Fibroblast of lung (primary cell): ENCODE measurements at regions not wholly inside any gene's neighbourhood (a gene's known extent, or its start where the extent isn't known, plus 50 kb on each side); places are given as distances from the start of the nearest gene placed in this dataset.
"Not testable (repeated sequence)": the region's sequence is repeated elsewhere in the genome, so short reads cannot be mapped to it uniquely, and the experiment has no call there.

ENCODE experiments used
- DNase-seq, 2 donors: peaks; one replicate each; pipeline versions ENCODE4 v3.0.0 to v3.0.0-alpha.2; 2010; ENCODE audit warnings: low read depth in 2 of 2
- H2AFZ ChIP-seq: 2 replicates; pipeline ENCODE4 v1.5.1; 2012; ENCODE audit warnings: low read length, control low read depth, inconsistent platforms
- H3K27ac ChIP-seq: 2 replicates; pipeline ENCODE4 v1.5.1; 2011; ENCODE audit warnings: low read length, control low read depth; ENCODE audit not compliant: insufficient read depth
- H3K27me3 ChIP-seq: 2 replicates; pipeline ENCODE4 v1.5.1; 2011; ENCODE audit warnings: mild to moderate bottlenecking, low read length; ENCODE audit not compliant: control insufficient read depth, insufficient read depth
- H3K36me3 ChIP-seq: 2 replicates; pipeline ENCODE4 v1.5.1; 2011; ENCODE audit warnings: low read length; ENCODE audit not compliant: control insufficient read depth, insufficient read depth
- H3K4me1 ChIP-seq: 2 replicates; pipeline ENCODE4 v1.5.1; 2011; ENCODE audit warnings: low read length; ENCODE audit not compliant: control insufficient read depth, insufficient read depth; ENCODE audit errors: extremely low read depth
- H3K4me2 ChIP-seq: 2 replicates; pipeline ENCODE4 v1.5.1; 2011; ENCODE audit warnings: low read length, control low read depth; ENCODE audit not compliant: insufficient read depth; ENCODE audit errors: extremely low read depth
- H3K4me3 ChIP-seq, 4 experiments: fragments of 200-600 bp in 1 of 4; sonication (generic) in 1 of 4; replicated peaks in 1 of 4; 2 replicates each; pipeline ENCODE4 v1.5.1; 2011 to 2016; ENCODE audit warnings: low read length in 4 of 4, low read depth in 3 of 4, mild to moderate bottlenecking in 3 of 4, control low read depth in 2 of 4, inconsistent platforms in 1 of 4, mixed read lengths in 1 of 4; ENCODE audit not compliant: insufficient read depth in 1 of 4; ENCODE audit errors: control extremely low read depth in 1 of 4
- H3K79me2 ChIP-seq: 2 replicates; pipeline ENCODE4 v1.5.1; 2012; ENCODE audit warnings: mild to moderate bottlenecking, low read length, inconsistent platforms; ENCODE audit not compliant: control insufficient read depth, insufficient read depth
- H3K9ac ChIP-seq: 2 replicates; pipeline ENCODE4 v1.5.1; 2011; ENCODE audit warnings: mild to moderate bottlenecking, low read length, control low read depth; ENCODE audit not compliant: insufficient read depth
- H3K9me3 ChIP-seq: 2 replicates; pipeline ENCODE4 v1.5.1; 2012; ENCODE audit warnings: low read depth, low read length; ENCODE audit not compliant: control insufficient read depth, insufficient read depth
- H4K20me1 ChIP-seq: 2 replicates; pipeline ENCODE4 v1.5.1; 2011; ENCODE audit warnings: low read length; ENCODE audit not compliant: control insufficient read depth, insufficient read depth; ENCODE audit errors: extremely low read depth
- CTCF ChIP-seq, 2 donors: IDR thresholded peaks in 1 of 2; conservative IDR thresholded peaks in 1 of 2; 1 replicate in 1 of 2; 2 replicates in 1 of 2; pipeline ENCODE4 v1.5.1; 2011 to 2012; ENCODE audit warnings: low read length in 2 of 2, control low read depth in 1 of 2, inconsistent platforms in 1 of 2, low read depth in 1 of 2, mild to moderate bottlenecking in 1 of 2
- EZH2 ChIP-seq: IDR thresholded peaks from 2 replicates; pipeline ENCODE4 v1.5.1; 2012; ENCODE audit warnings: low read length, control low read depth, mild to moderate bottlenecking; ENCODE audit errors: missing control alignments

GRCh38 chr6:145153495-145153894 lies 581.8 kb downstream of the EPM2A start:
- H3K79me2 ChIP-seq: no peaks in the 10 kb centered on the region
- H3K36me3 ChIP-seq: no peaks in the 10 kb centered on the region
- H3K9ac ChIP-seq: no peak overlapping the region
- H3K27me3 ChIP-seq: no peaks in the 10 kb centered on the region
- no peak overlapping the region for H3K4me3 ChIP-seq
- no peak overlapping the region for H3K27ac ChIP-seq
- no peaks in the 10 kb centered on the region for H3K4me1 ChIP-seq
- no peak overlapping the region for H3K4me2 ChIP-seq
- no peaks in the 10 kb centered on the region for H3K9me3 ChIP-seq
- TF ChIP-seq CTCF (conservative IDR thresholded peaks at IDR 0.05 in 1 of 2, IDR thresholded peaks at IDR 0.05 in 1 of 2; ENCODE audit: low read depth in 1 of 2, low read length in 2 of 2) (no peak), EZH2 (no peak)
- DNase-seq: no peak
- no peaks in the 10 kb centered on the region for H4K20me1 ChIP-seq
- no peak overlapping the region for H2AFZ ChIP-seq

- no peaks in the 10 kb centered on the region for H3K4me1 ChIP-seq
- no peak overlapping the region for H3K4me2 ChIP-seq
- no peaks in the 10 kb centered on the region for H3K27me3 ChIP-seq
- no peak overlapping the region for H3K4me3 ChIP-seq
- H3K9ac ChIP-seq: no peak overlapping the region
- H2AFZ ChIP-seq: no peak overlapping the region
- TF ChIP-seq EZH2: no peak
- TF ChIP-seq CTCF (conservative IDR thresholded peaks at IDR 0.05 in 1 of 2, IDR thresholded peaks at IDR 0.05 in 1 of 2; ENCODE audit: low read depth in 1 of 2, low read length in 2 of 2): no peak
- no peaks in the 10 kb centered on the region for H3K79me2 ChIP-seq
- no peaks in the 10 kb centered on the region for H3K36me3 ChIP-seq
- no peaks in the 10 kb centered on the region for H4K20me1 ChIP-seq
- DNase-seq: peak in 1 of 2 donors; percentile 27
- no peak overlapping the region for H3K27ac ChIP-seq
- no peaks in the 10 kb centered on the region for H3K9me3 ChIP-seq
Measured at GRCh38 chr6:145155411-145155810, 579.9 kb downstream of the EPM2A start.

GRCh38 chr6:145155873-145156782 lies 579.2 kb downstream of the EPM2A start:
- Histone ChIP-seq H3K27ac (no peak overlapping the region), H3K9ac (no peak overlapping the region), H3K36me3 (no peaks in the 10 kb centered on the region), H3K4me2 (no peak overlapping the region), H3K27me3 (no peaks in the 10 kb centered on the region), H3K4me1 (no peaks in the 10 kb centered on the region), H4K20me1 (no peaks in the 10 kb centered on the region), H2AFZ (no peak overlapping the region), H3K4me3 (no peak overlapping the region), H3K9me3 (no peaks in the 10 kb centered on the region), H3K79me2 (no peaks in the 10 kb centered on the region)
- TF ChIP-seq CTCF (conservative IDR thresholded peaks at IDR 0.05 in 1 of 2, IDR thresholded peaks at IDR 0.05 in 1 of 2; ENCODE audit: low read depth in 1 of 2, low read length in 2 of 2) (no peak), EZH2 (no peak)
- no peak for DNase-seq

- H4K20me1 ChIP-seq, H3K9ac ChIP-seq, H3K4me1 ChIP-seq, DNase-seq, H2AFZ ChIP-seq, H3K27me3 ChIP-seq, H3K27ac ChIP-seq, H3K4me2 ChIP-seq, H3K9me3 ChIP-seq, H3K79me2 ChIP-seq, H3K4me3 ChIP-seq, H3K36me3 ChIP-seq: not testable (repeated sequence)
Measured at GRCh38 chr6:145158636-145159035, 576.7 kb downstream of the EPM2A start.
